ENCODE measurements at regions not wholly inside any gene's neighbourhood (a gene's known extent, or its start where the extent isn't known, plus 50 kb on each side); places are given as distances from the start of the nearest gene placed in this dataset.
A peak's percentile ranks its signal among the peaks of the same experiment; 100 is the strongest.

- Histone ChIP-seq H3K36me3 (replicated peaks in 1 of 2; ENCODE audit: control insufficient read depth in 1 of 2, insufficient read depth in 2 of 2, low read length in 1 of 2) (no peaks in the 10 kb centered on the region), H3K79me2 (ENCODE audit: insufficient read depth) (no peaks in the 10 kb centered on the region), H3K27ac (ENCODE audit: low read depth in 2 of 2, low read length in 1 of 2) (no peak overlapping the region), H4K20me1 (ENCODE audit: insufficient read depth) (no peaks in the 10 kb centered on the region), H3K4me1 (ENCODE audit: control insufficient read depth in 1 of 2, insufficient read depth in 2 of 2, low read depth in 1 of 2, low read length in 1 of 2) (peaks cover 0 to 6% of the 10 kb centered on the region in 2 experiments; a peak in 2 of 4 replicates), H3F3A (replicated peaks; ENCODE audit: insufficient read depth) (no peaks in the 10 kb centered on the region), H3K4me2 (no peak overlapping the region), H3K9ac (no peak overlapping the region), H3K27me3 (ENCODE audit: insufficient read depth) (no peaks in the 10 kb centered on the region), H3K9me2 (no peaks in the 10 kb centered on the region), H2AFZ (ENCODE audit: low read depth) (no peak overlapping the region), H3K4me3 (ENCODE audit: low read depth in 2 of 2, low read length in 1 of 2) (no peak overlapping the region), H3K9me3 (no peaks in the 10 kb centered on the region)
- TF ChIP-seq ELF1 (IDR thresholded peaks at IDR 0.05) (no peak), GABPA (IDR thresholded peaks at IDR 0.05; ENCODE audit: low read depth) (no peak), EZH2phosphoT487 (IDR thresholded peaks at IDR 0.05; ENCODE audit: borderline replicate concordance, low read depth) (no peak), GATA2 (CRISPR knock-in tag; IDR thresholded peaks at IDR 0.05) (peak; percentile 96), CHD2 (IDR thresholded peaks at IDR 0.05; ENCODE audit: low read length, partially characterized antibody) (peak; percentile 55), TCF12 (IDR thresholded peaks at IDR 0.05) (peak; percentile 36; the same call in 1 of the 2 replicates), RCOR1 (IDR thresholded peaks at IDR 0.05; ENCODE audit: low read length) (peak; percentile 96), MXI1 (IDR thresholded peaks at IDR 0.05; ENCODE audit: low read depth, low read length) (peak; percentile 53; the same call in 1 of the 2 replicates), YY1 (IDR thresholded peaks at IDR 0.05; ENCODE audit: low read depth) (no peak), POLR2AphosphoS5 (IDR thresholded peaks at IDR 0.05; ENCODE audit: low read depth, low read length) (peak; percentile 42; the same call in 1 of the 2 replicates), RAD21 (IDR thresholded peaks at IDR 0.05; ENCODE audit: low read length) (peak; percentile 29), EP300 (IDR thresholded peaks at IDR 0.05; ENCODE audit: borderline replicate concordance in 1 of 2, low read depth in 1 of 2, low read length in 1 of 2) (peak in 1 of 2 experiments; percentile 95; a peak in 2 of 4 replicates), FOXJ3 (CRISPR knock-in tag; IDR thresholded peaks at IDR 0.05) (peak; percentile 72; the same call in 1 of the 2 replicates)
- peak; percentile 70 for DNase-seq
- ChIA-PET POLR2A (interaction anchor here (0.6 kb wide), 1 partner anchor 1348 kb away, joined by 3 read pairs; no protein-coding TSS in a partner anchor), CTCF (interaction anchor here (1.2 kb wide), 1 partner anchor 13 kb away, joined by 4 read pairs; no protein-coding TSS in a partner anchor)
- 14% methylated on average over 3 of the region's 3 CpGs for WGBS (ENCODE audit: low lambda C conversion rate)
These were observed 83.5 kb upstream of the FAT3 start for GRCh38 chr11:92141159-92141558.

- ChIA-PET CTCF (no interaction called here), POLR2A (no interaction called here)
- Histone ChIP-seq H3K27ac (ENCODE audit: low read depth in 2 of 2, low read length in 1 of 2) (no peak overlapping the region), H3K4me3 (ENCODE audit: low read depth in 2 of 2, low read length in 1 of 2) (no peak overlapping the region), H3K79me2 (ENCODE audit: insufficient read depth) (no peaks in the 10 kb centered on the region), H3F3A (replicated peaks; ENCODE audit: insufficient read depth) (no peaks in the 10 kb centered on the region), H3K36me3 (replicated peaks in 1 of 2; ENCODE audit: control insufficient read depth in 1 of 2, insufficient read depth in 2 of 2, low read length in 1 of 2) (no peaks in the 10 kb centered on the region), H3K4me2 (no peak overlapping the region), H3K27me3 (ENCODE audit: insufficient read depth) (no peaks in the 10 kb centered on the region), H3K9ac (no peak overlapping the region), H3K4me1 (ENCODE audit: control insufficient read depth in 1 of 2, insufficient read depth in 2 of 2, low read depth in 1 of 2, low read length in 1 of 2) (peaks cover 0 to 6% of the 10 kb centered on the region in 2 experiments; a peak in 2 of 4 replicates), H3K9me2 (no peaks in the 10 kb centered on the region), H2AFZ (ENCODE audit: low read depth) (no peak overlapping the region), H3K9me3 (no peaks in the 10 kb centered on the region), H4K20me1 (ENCODE audit: insufficient read depth) (no peaks in the 10 kb centered on the region)
- DNase-seq, result no peak
- no peak for TF ChIP-seq POLR2AphosphoS5 (IDR thresholded peaks at IDR 0.05; ENCODE audit: low read depth, low read length)
- no peak for TF ChIP-seq RCOR1 (IDR thresholded peaks at IDR 0.05; ENCODE audit: low read length)
- TF ChIP-seq, protein P1, sequence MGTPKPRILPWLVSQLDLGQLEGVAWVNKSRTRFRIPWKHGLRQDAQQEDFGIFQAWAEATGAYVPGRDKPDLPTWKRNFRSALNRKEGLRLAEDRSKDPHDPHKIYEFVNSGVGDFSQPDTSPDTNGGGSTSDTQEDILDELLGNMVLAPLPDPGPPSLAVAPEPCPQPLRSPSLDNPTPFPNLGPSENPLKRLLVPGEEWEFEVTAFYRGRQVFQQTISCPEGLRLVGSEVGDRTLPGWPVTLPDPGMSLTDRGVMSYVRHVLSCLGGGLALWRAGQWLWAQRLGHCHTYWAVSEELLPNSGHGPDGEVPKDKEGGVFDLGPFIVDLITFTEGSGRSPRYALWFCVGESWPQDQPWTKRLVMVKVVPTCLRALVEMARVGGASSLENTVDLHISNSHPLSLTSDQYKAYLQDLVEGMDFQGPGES (IDR thresholded peaks at IDR 0.05; ENCODE audit: low read depth, low read length), result no peak
- TF ChIP-seq RXRA (IDR thresholded peaks at IDR 0.05; ENCODE audit: borderline replicate concordance, low read depth), result no peak
- TF ChIP-seq NFIC (IDR thresholded peaks at IDR 0.05; ENCODE audit: borderline replicate concordance), result no peak
- no peak for TF ChIP-seq CHD2 (IDR thresholded peaks at IDR 0.05; ENCODE audit: low read length, partially characterized antibody)
- no peak for TF ChIP-seq ZBTB33 (IDR thresholded peaks at IDR 0.05; ENCODE audit: borderline replicate concordance, low read depth)
- TF ChIP-seq, protein P2, sequence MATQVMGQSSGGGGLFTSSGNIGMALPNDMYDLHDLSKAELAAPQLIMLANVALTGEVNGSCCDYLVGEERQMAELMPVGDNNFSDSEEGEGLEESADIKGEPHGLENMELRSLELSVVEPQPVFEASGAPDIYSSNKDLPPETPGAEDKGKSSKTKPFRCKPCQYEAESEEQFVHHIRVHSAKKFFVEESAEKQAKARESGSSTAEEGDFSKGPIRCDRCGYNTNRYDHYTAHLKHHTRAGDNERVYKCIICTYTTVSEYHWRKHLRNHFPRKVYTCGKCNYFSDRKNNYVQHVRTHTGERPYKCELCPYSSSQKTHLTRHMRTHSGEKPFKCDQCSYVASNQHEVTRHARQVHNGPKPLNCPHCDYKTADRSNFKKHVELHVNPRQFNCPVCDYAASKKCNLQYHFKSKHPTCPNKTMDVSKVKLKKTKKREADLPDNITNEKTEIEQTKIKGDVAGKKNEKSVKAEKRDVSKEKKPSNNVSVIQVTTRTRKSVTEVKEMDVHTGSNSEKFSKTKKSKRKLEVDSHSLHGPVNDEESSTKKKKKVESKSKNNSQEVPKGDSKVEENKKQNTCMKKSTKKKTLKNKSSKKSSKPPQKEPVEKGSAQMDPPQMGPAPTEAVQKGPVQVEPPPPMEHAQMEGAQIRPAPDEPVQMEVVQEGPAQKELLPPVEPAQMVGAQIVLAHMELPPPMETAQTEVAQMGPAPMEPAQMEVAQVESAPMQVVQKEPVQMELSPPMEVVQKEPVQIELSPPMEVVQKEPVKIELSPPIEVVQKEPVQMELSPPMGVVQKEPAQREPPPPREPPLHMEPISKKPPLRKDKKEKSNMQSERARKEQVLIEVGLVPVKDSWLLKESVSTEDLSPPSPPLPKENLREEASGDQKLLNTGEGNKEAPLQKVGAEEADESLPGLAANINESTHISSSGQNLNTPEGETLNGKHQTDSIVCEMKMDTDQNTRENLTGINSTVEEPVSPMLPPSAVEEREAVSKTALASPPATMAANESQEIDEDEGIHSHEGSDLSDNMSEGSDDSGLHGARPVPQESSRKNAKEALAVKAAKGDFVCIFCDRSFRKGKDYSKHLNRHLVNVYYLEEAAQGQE (IDR thresholded peaks at IDR 0.05; ENCODE audit: low read depth, low read length), result no peak
- TF ChIP-seq USF1 (IDR thresholded peaks at IDR 0.05; ENCODE audit: borderline replicate concordance, low read depth), result no peak
- TF ChIP-seq MEF2A (IDR thresholded peaks at IDR 0.05; ENCODE audit: borderline replicate concordance, low read depth), result no peak
- no peak for TF ChIP-seq MAX (IDR thresholded peaks at IDR 0.05; ENCODE audit: low read depth)
- 63% methylated on average over 2 of the region's 2 CpGs for WGBS (ENCODE audit: low lambda C conversion rate)
These were observed 84.6 kb upstream of the FAT3 start for GRCh38 chr11:92140021-92140420.

Data from SK-N-SH (cell line).